ENCODE measurements at regions not wholly inside any gene's neighbourhood (a gene's known extent, or its start where the extent isn't known, plus 50 kb on each side); places are given as distances from the start of the nearest gene placed in this dataset.
A peak's percentile ranks its signal among the peaks of the same experiment; 100 is the strongest.

DNA sequence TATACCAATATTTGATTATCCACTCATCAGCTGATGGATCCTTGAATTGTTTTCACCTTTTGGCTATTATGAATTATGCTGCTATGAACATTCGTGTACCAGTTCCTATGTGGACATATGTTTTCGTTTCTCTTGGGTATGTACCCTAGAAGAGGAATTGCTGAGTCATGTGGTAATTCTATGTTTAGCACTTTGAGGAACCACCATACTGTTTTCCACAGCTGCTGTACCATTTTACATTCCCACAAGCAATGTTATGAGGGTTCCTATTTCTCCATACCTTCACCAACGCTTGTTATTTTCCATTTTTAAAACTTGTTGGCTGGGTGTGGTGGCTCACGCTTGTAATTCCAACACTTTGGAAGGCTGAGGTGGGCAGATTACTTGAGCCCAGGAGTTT, 62.9 kb downstream of the RPLP1 start:
- no peak overlapping the region for H3K27ac ChIP-seq (ENCODE audit: low read length)
- no peaks in the 10 kb centered on the region for H4K20me1 ChIP-seq (ENCODE audit: insufficient read depth, low read depth, low read length)
- H3K4me3 ChIP-seq (ENCODE audit: low read length) = no peak overlapping the region
- H2AFZ ChIP-seq (ENCODE audit: low read length) = no peak overlapping the region
- no peaks in the 10 kb centered on the region; the same call in 1 of the 2 replicates for H3K4me1 ChIP-seq (ENCODE audit: low read length)
- no peak overlapping the region for H3K9ac ChIP-seq (ENCODE audit: low read length)
- no peaks in the 10 kb centered on the region for H3K9me3 ChIP-seq (ENCODE audit: low read length)
- no peaks in the 10 kb centered on the region for H3K36me3 ChIP-seq (ENCODE audit: insufficient read depth, low read length)
- no peaks in the 10 kb centered on the region for H3K9me2 ChIP-seq (replicated peaks; ENCODE audit: insufficient read depth, low read length)
- H3K4me2 ChIP-seq (ENCODE audit: low read depth, low read length, poor library complexity, severe bottlenecking) = no peak overlapping the region
- no peak for DNase-seq
- H3K79me2 ChIP-seq (ENCODE audit: low read length) = no peaks in the 10 kb centered on the region
- H3K27me3 ChIP-seq (ENCODE audit: low read length) = no peaks in the 10 kb centered on the region

GRCh38 chr15:69515926-69516325, 63.3 kb downstream of the RPLP1 start:
- Histone ChIP-seq H3K79me2 (ENCODE audit: low read length) (no peaks in the 10 kb centered on the region), H3K9ac (ENCODE audit: low read length) (no peak overlapping the region), H3K9me2 (replicated peaks; ENCODE audit: insufficient read depth, low read length) (no peaks in the 10 kb centered on the region), H3K4me1 (ENCODE audit: low read length) (no peaks in the 10 kb centered on the region), H3K27ac (ENCODE audit: low read length) (no peak overlapping the region), H3K27me3 (ENCODE audit: low read length) (no peaks in the 10 kb centered on the region), H3K4me2 (ENCODE audit: low read depth, low read length, poor library complexity, severe bottlenecking) (no peak overlapping the region), H3K4me3 (ENCODE audit: low read length) (no peak overlapping the region), H4K20me1 (ENCODE audit: insufficient read depth, low read depth, low read length) (no peaks in the 10 kb centered on the region), H3K9me3 (ENCODE audit: low read length) (no peaks in the 10 kb centered on the region), H2AFZ (ENCODE audit: low read length) (no peak overlapping the region), H3K36me3 (ENCODE audit: insufficient read depth, low read length) (no peaks in the 10 kb centered on the region)
- no peak for DNase-seq

GRCh38 chr15:69517052-69517451, 64.4 kb downstream of the RPLP1 start:
- Histone ChIP-seq H3K4me1 (ENCODE audit: low read length) (no peaks in the 10 kb centered on the region), H3K9me3 (ENCODE audit: low read length) (no peaks in the 10 kb centered on the region), H4K20me1 (ENCODE audit: insufficient read depth, low read depth, low read length) (no peaks in the 10 kb centered on the region), H3K9me2 (replicated peaks; ENCODE audit: insufficient read depth, low read length) (no peaks in the 10 kb centered on the region), H3K27ac (ENCODE audit: low read length) (no peak overlapping the region), H3K9ac (ENCODE audit: low read length) (no peak overlapping the region), H2AFZ (ENCODE audit: low read length) (no peak overlapping the region), H3K4me2 (ENCODE audit: low read depth, low read length, poor library complexity, severe bottlenecking) (no peak overlapping the region), H3K36me3 (ENCODE audit: insufficient read depth, low read length) (no peaks in the 10 kb centered on the region), H3K79me2 (ENCODE audit: low read length) (no peaks in the 10 kb centered on the region), H3K4me3 (ENCODE audit: low read length) (no peak overlapping the region), H3K27me3 (ENCODE audit: low read length) (no peaks in the 10 kb centered on the region)
- no peak for DNase-seq

GRCh38 chr15:69518806-69519205, 66.2 kb downstream of the RPLP1 start:
- H2AFZ ChIP-seq (ENCODE audit: low read length) = no peak overlapping the region
- no peaks in the 10 kb centered on the region for H3K36me3 ChIP-seq (ENCODE audit: insufficient read depth, low read length)
- no peaks in the 10 kb centered on the region for H3K79me2 ChIP-seq (ENCODE audit: low read length)
- H3K9me2 ChIP-seq (replicated peaks; ENCODE audit: insufficient read depth, low read length) = no peaks in the 10 kb centered on the region
- no peaks in the 10 kb centered on the region for H3K4me1 ChIP-seq (ENCODE audit: low read length)
- H3K9ac ChIP-seq (ENCODE audit: low read length) = no peak overlapping the region
- H3K4me3 ChIP-seq (ENCODE audit: low read length) = no peak overlapping the region
- H3K4me2 ChIP-seq (ENCODE audit: low read depth, low read length, poor library complexity, severe bottlenecking) = no peak overlapping the region
- no peaks in the 10 kb centered on the region for H3K27me3 ChIP-seq (ENCODE audit: low read length)
- no peak for DNase-seq
- no peak overlapping the region for H3K27ac ChIP-seq (ENCODE audit: low read length)
- H4K20me1 ChIP-seq (ENCODE audit: insufficient read depth, low read depth, low read length) = no peaks in the 10 kb centered on the region
- no peaks in the 10 kb centered on the region for H3K9me3 ChIP-seq (ENCODE audit: low read length)

DNA sequence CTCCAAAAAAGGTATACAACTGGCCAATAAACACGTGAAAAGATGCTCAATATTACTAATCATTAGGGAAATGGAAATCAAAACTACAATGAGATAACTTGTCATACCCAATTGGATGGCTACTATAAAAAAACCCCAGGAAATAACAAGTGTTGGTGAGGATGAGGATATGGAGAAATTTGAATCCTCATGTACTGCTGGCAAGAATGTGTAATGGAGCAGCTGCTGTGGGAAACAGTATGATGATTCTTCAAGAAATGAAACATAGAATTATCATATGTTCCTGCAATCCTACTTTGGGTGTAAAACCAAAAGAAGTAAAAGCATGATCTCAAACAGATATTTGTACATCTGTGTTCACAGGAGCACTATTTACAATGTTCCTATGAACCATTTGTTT, 67.4 kb downstream of the RPLP1 start:
- H3K4me1 ChIP-seq (ENCODE audit: low read length) = no peaks in the 10 kb centered on the region

GRCh38 chr15:69522361-69522760, 69.7 kb downstream of the RPLP1 start:
- Histone ChIP-seq H3K4me2 (ENCODE audit: low read depth, low read length, poor library complexity, severe bottlenecking) (no peak overlapping the region), H3K4me1 (ENCODE audit: low read length) (no peaks in the 10 kb centered on the region; the same call in 1 of the 2 replicates), H2AFZ (ENCODE audit: low read length) (no peak overlapping the region), H3K79me2 (ENCODE audit: low read length) (no peaks in the 10 kb centered on the region), H3K27me3 (ENCODE audit: low read length) (no peaks in the 10 kb centered on the region), H3K9me2 (replicated peaks; ENCODE audit: insufficient read depth, low read length) (no peaks in the 10 kb centered on the region), H3K36me3 (ENCODE audit: insufficient read depth, low read length) (no peaks in the 10 kb centered on the region), H3K4me3 (ENCODE audit: low read length) (no peak overlapping the region), H3K27ac (ENCODE audit: low read length) (no peak overlapping the region), H4K20me1 (ENCODE audit: insufficient read depth, low read depth, low read length) (no peaks in the 10 kb centered on the region), H3K9me3 (ENCODE audit: low read length) (no peaks in the 10 kb centered on the region), H3K9ac (ENCODE audit: low read length) (no peak overlapping the region)
- DNase-seq = no peak

More for the DNA sequence above, 67.4 kb downstream of the RPLP1 start:
- Histone ChIP-seq H3K9me2 (replicated peaks; ENCODE audit: insufficient read depth, low read length) (no peaks in the 10 kb centered on the region), H3K36me3 (ENCODE audit: insufficient read depth, low read length) (no peaks in the 10 kb centered on the region), H3K27ac (ENCODE audit: low read length) (no peak overlapping the region), H3K9ac (ENCODE audit: low read length) (no peak overlapping the region), H4K20me1 (ENCODE audit: insufficient read depth, low read depth, low read length) (no peaks in the 10 kb centered on the region), H3K9me3 (ENCODE audit: low read length) (no peaks in the 10 kb centered on the region), H3K4me2 (ENCODE audit: low read depth, low read length, poor library complexity, severe bottlenecking) (no peak overlapping the region), H3K79me2 (ENCODE audit: low read length) (no peaks in the 10 kb centered on the region), H2AFZ (ENCODE audit: low read length) (no peak overlapping the region), H3K4me3 (ENCODE audit: low read length) (no peak overlapping the region), H3K27me3 (ENCODE audit: low read length) (no peaks in the 10 kb centered on the region)
- no peak for DNase-seq

- Histone ChIP-seq H3K36me3 (ENCODE audit: insufficient read depth, low read length) (no peaks in the 10 kb centered on the region), H3K9me2 (replicated peaks; ENCODE audit: insufficient read depth, low read length) (no peaks in the 10 kb centered on the region), H3K27ac (ENCODE audit: low read length) (no peak overlapping the region), H3K9me3 (ENCODE audit: low read length) (no peaks in the 10 kb centered on the region), H3K9ac (ENCODE audit: low read length) (no peak overlapping the region), H3K4me3 (ENCODE audit: low read length) (no peak overlapping the region), H3K27me3 (ENCODE audit: low read length) (no peaks in the 10 kb centered on the region), H2AFZ (ENCODE audit: low read length) (no peak overlapping the region), H3K4me2 (ENCODE audit: low read depth, low read length, poor library complexity, severe bottlenecking) (no peak overlapping the region), H3K79me2 (ENCODE audit: low read length) (no peaks in the 10 kb centered on the region), H4K20me1 (ENCODE audit: insufficient read depth, low read depth, low read length) (no peaks in the 10 kb centered on the region), H3K4me1 (ENCODE audit: low read length) (no peaks in the 10 kb centered on the region; the same call in 1 of the 2 replicates)
- peak; percentile 83 for DNase-seq
Measured at GRCh38 chr15:69523010-69524001, 70.7 kb downstream of the RPLP1 start.

GRCh38 chr15:69524296-69524695, 71.7 kb downstream of the RPLP1 start:
- Histone ChIP-seq H3K9me3 (ENCODE audit: low read length) (no peaks in the 10 kb centered on the region), H3K36me3 (ENCODE audit: insufficient read depth, low read length) (no peaks in the 10 kb centered on the region), H3K27ac (ENCODE audit: low read length) (no peak overlapping the region), H3K4me2 (ENCODE audit: low read depth, low read length, poor library complexity, severe bottlenecking) (no peak overlapping the region), H3K4me3 (ENCODE audit: low read length) (no peak overlapping the region), H3K9ac (ENCODE audit: low read length) (no peak overlapping the region), H3K4me1 (ENCODE audit: low read length) (no peaks in the 10 kb centered on the region; the same call in 1 of the 2 replicates), H3K9me2 (replicated peaks; ENCODE audit: insufficient read depth, low read length) (no peaks in the 10 kb centered on the region), H2AFZ (ENCODE audit: low read length) (no peak overlapping the region), H4K20me1 (ENCODE audit: insufficient read depth, low read depth, low read length) (no peaks in the 10 kb centered on the region), H3K79me2 (ENCODE audit: low read length) (no peaks in the 10 kb centered on the region), H3K27me3 (ENCODE audit: low read length) (no peaks in the 10 kb centered on the region)
- no peak for DNase-seq

Measured in Karpas-422 (cell line).